DND-41 (cell line): ENCODE measurements at regions not wholly inside any gene's neighbourhood (a gene's known extent, or its start where the extent isn't known, plus 50 kb on each side); places are given as distances from the start of the nearest gene placed in this dataset.
A peak's percentile ranks its signal among the peaks of the same experiment; 100 is the strongest.

ENCODE experiments used
- ATAC-seq: fragments of 200-7000 bp; cut with Tn5 transposase; 3 replicates; pipeline ENCODE4 v1.9.1; 2021; ENCODE audit warnings: low read depth; ENCODE audit not compliant: insufficient read depth
- DNase-seq: peaks from one replicate; pipeline ENCODE4 v3.0.0-alpha.2; 2020
- H2AFZ ChIP-seq: 2 replicates; pipeline ENCODE4 v1.6.0; 2012; ENCODE audit warnings: low read depth, low read length
- H3K27ac ChIP-seq: 2 replicates; pipeline ENCODE4 v1.5.1; 2012; ENCODE audit warnings: low read length, inconsistent platforms
- H3K27me3 ChIP-seq: fragments of 200-600 bp; sonication (generic); 2 replicates; pipeline ENCODE4 v1.6.0; 2012; ENCODE audit warnings: low read length, mild to moderate bottlenecking, inconsistent platforms; ENCODE audit not compliant: insufficient read depth, poor library complexity
- H3K36me3 ChIP-seq: 2 replicates; pipeline ENCODE4 v1.5.1; 2012; ENCODE audit warnings: low read length, inconsistent platforms; ENCODE audit not compliant: insufficient read depth
- H3K4me1 ChIP-seq: 2 replicates; pipeline ENCODE4 v1.5.1; 2012; ENCODE audit warnings: mild to moderate bottlenecking, low read length; ENCODE audit not compliant: insufficient read depth
- H3K4me2 ChIP-seq: 2 replicates; pipeline ENCODE4 v1.6.0; 2012; ENCODE audit warnings: mild to moderate bottlenecking, moderate library complexity, low read length, inconsistent platforms; ENCODE audit not compliant: insufficient read depth
- H3K4me3 ChIP-seq, 2 experiments: fragments of 200-600 bp in 1 of 2; shearing (Covaris generic) in 1 of 2; 2 replicates each; pipeline ENCODE4 v1.5.1; 2012 to 2016; ENCODE audit warnings: inconsistent platforms in 2 of 2, low read length in 2 of 2, mild to moderate bottlenecking in 2 of 2, low read depth in 1 of 2, moderate library complexity in 1 of 2
- H3K79me2 ChIP-seq: 2 replicates; pipeline ENCODE4 v1.6.0; 2012; ENCODE audit warnings: low read length, inconsistent platforms; ENCODE audit not compliant: insufficient read depth
- H3K9ac ChIP-seq: 2 replicates; pipeline ENCODE4 v1.6.0; 2012; ENCODE audit warnings: low read depth, mild to moderate bottlenecking, inconsistent platforms, low read length, moderate library complexity
- H3K9me3 ChIP-seq: 2 replicates; pipeline ENCODE4 v1.5.1; 2012; ENCODE audit warnings: low read length, moderate library complexity, mild to moderate bottlenecking, inconsistent platforms; ENCODE audit not compliant: insufficient read depth, severe bottlenecking
- H4K20me1 ChIP-seq: 2 replicates; pipeline ENCODE4 v1.6.0; 2012; ENCODE audit warnings: low read length; ENCODE audit not compliant: insufficient read depth
- CTCF ChIP-seq: IDR thresholded peaks from 2 replicates; pipeline ENCODE4 v1.5.1; 2012; ENCODE audit warnings: borderline replicate concordance, low read length, moderate library complexity, mild to moderate bottlenecking; ENCODE audit not compliant: poor library complexity, severe bottlenecking; ENCODE audit errors: extremely low read depth
- EZH2 ChIP-seq: IDR thresholded peaks from 3 replicates; pipeline ENCODE4 v1.6.1; 2012; ENCODE audit warnings: borderline replicate concordance, low read depth, mild to moderate bottlenecking, moderate library complexity, low read length, inconsistent platforms; ENCODE audit not compliant: severe bottlenecking

- no peaks in the 10 kb centered on the region for H3K36me3 ChIP-seq
- no peak for DNase-seq
- TF ChIP-seq CTCF (no peak), EZH2 (no peak)
- no peaks in the 10 kb centered on the region for H3K27me3 ChIP-seq
- H4K20me1 ChIP-seq = no peaks in the 10 kb centered on the region
- no peak overlapping the region for H3K4me2 ChIP-seq
- no peak overlapping the region for H2AFZ ChIP-seq
- no peak overlapping the region for H3K9ac ChIP-seq
- peaks cover 27% of the 10 kb centered on the region for H3K4me1 ChIP-seq
- H3K79me2 ChIP-seq = no peaks in the 10 kb centered on the region
- H3K27ac ChIP-seq = no peak overlapping the region
- H3K4me3 ChIP-seq = no peak overlapping the region
- ATAC-seq = no peak
- H3K9me3 ChIP-seq = peaks cover 10% of the 10 kb centered on the region
Observed at GRCh38 chr20:39311851-39312506, 349.8 kb downstream of the DHX35 start.

- peak overlapping the region; percentile 38 for H2AFZ ChIP-seq
- H3K4me1 ChIP-seq = peaks cover 27% of the 10 kb centered on the region
- H3K9me3 ChIP-seq = peaks cover 10% of the 10 kb centered on the region
- H3K4me3 ChIP-seq = no peak overlapping the region
- DNase-seq (peak; percentile 80), ATAC-seq (peak; percentile 97)
- peak overlapping the region; percentile 67 for H3K27ac ChIP-seq
- no peaks in the 10 kb centered on the region for H3K79me2 ChIP-seq
- no peaks in the 10 kb centered on the region for H3K36me3 ChIP-seq
- TF ChIP-seq EZH2 = no peak
- peak; percentile 21 for TF ChIP-seq CTCF
- H3K4me2 ChIP-seq = peak overlapping the region; percentile 42
- no peaks in the 10 kb centered on the region for H3K27me3 ChIP-seq
- peak overlapping the region; percentile 8 for H3K9ac ChIP-seq
- no peaks in the 10 kb centered on the region for H4K20me1 ChIP-seq
Observed at GRCh38 chr20:39310363-39310995, 348.3 kb downstream of the DHX35 start.

GRCh38 chr20:39309458-39309857, 347.3 kb downstream of the DHX35 start:
- Histone ChIP-seq H3K4me1 (peaks cover 27% of the 10 kb centered on the region), H3K27ac (peak overlapping the region; percentile 17), H3K4me3 (no peak overlapping the region), H3K36me3 (no peaks in the 10 kb centered on the region), H2AFZ (no peak overlapping the region), H3K9me3 (peaks cover 10% of the 10 kb centered on the region), H4K20me1 (no peaks in the 10 kb centered on the region), H3K9ac (no peak overlapping the region), H3K4me2 (no peak overlapping the region), H3K79me2 (no peaks in the 10 kb centered on the region), H3K27me3 (no peaks in the 10 kb centered on the region)
- DNase-seq (peak; percentile 20), ATAC-seq (no peak)
- TF ChIP-seq CTCF = no peak
- TF ChIP-seq EZH2 = no peak
